Left colon (tissue), 2 donors: ENCODE measurements at regions not wholly inside any gene's neighbourhood (a gene's known extent, or its start where the extent isn't known, plus 50 kb on each side); places are given as distances from the start of the nearest gene placed in this dataset.

ENCODE experiments used
- ATAC-seq: fragments of 200-7000 bp; cut with Tn5 transposase; one replicate; pipeline ENCODE4 v1.9.1; 2020; ENCODE audit warnings: mild to moderate bottlenecking, moderate library complexity
- DNase-seq, 2 donors: peaks; one replicate each; pipeline ENCODE4 v3.0.0-alpha.2; 2020
- intact Hi-C, 2 donors: fragments of 100-400 bp; cut with DNase I in 1 of 2; cut with micrococcal nuclease in 1 of 2; formaldehyde crosslinking; loops; one replicate each; pipeline versions ENCODE4 v1.11.2 to v1.14.0; 2022; cut with DNase I, micrococcal nuclease
- donor health status: DM: no; HTN: no; CAD: no.
- donor health status: DM: yes; HTN: yes; CAD: no.

GRCh38 chr2:122132147-122132691 lies 376.8 kb downstream of the TSN start:
- intact Hi-C loops: no loop called here
- no peak for ATAC-seq
- DNase-seq: no peak

GRCh38 chr2:122135021-122135937 lies 379.8 kb downstream of the TSN start:
- DNase-seq (no peak), ATAC-seq (no peak)
- intact Hi-C loops: no loop called here

GRCh38 chr2:122136056-122136455 lies 380.6 kb downstream of the TSN start:
- peak in 1 of 2 donors; percentile 13 for DNase-seq
- ATAC-seq: peak; percentile 61
- intact Hi-C loops: no loop called here

GRCh38 chr2:122138561-122138960 lies 383.1 kb downstream of the TSN start:
- DNase-seq (no peak), ATAC-seq (no peak)
- intact Hi-C loops: no loop called here

- ATAC-seq: no peak
- intact Hi-C loops: no loop called here
- no peak for DNase-seq
Observed at GRCh38 chr2:122139739-122140420, 384.4 kb downstream of the TSN start.

- DNase-seq (no peak), ATAC-seq (no peak)
- intact Hi-C loops: no loop called here
Observed at GRCh38 chr2:122144884-122145283, 389.4 kb downstream of the TSN start.

- intact Hi-C loops: no loop called here
Observed at GRCh38 chr2:122145856-122146255, 390.4 kb downstream of the TSN start.

GRCh38 chr2:122148128-122148767 lies 392.8 kb downstream of the TSN start:
- DNase-seq: no peak
- intact Hi-C loops: no loop called here
- ATAC-seq: no peak

More at GRCh38 chr2:122145856-122146255, 390.4 kb downstream of the TSN start:
- ATAC-seq (peak; percentile 73), DNase-seq (peak in 1 of 2 donors; percentile 14)

GRCh38 chr2:122150524-122151280 lies 395.3 kb downstream of the TSN start:
- intact Hi-C loops: no loop called here
- no peak for ATAC-seq
- no peak for DNase-seq

- DNase-seq (no peak), ATAC-seq (no peak)
- intact Hi-C loops: no loop called here
Observed at GRCh38 chr2:122152571-122152970, 397.1 kb downstream of the TSN start.

GRCh38 chr2:122156176-122156890 lies 400.9 kb downstream of the TSN start:
- no peak for DNase-seq
- ATAC-seq: no peak
- intact Hi-C loops: no loop called here

GRCh38 chr2:122157158-122157557 lies 401.7 kb downstream of the TSN start:
- no peak for DNase-seq
- intact Hi-C loops: no loop called here
- ATAC-seq: no peak

GRCh38 chr2:122163617-122164016 lies 408.2 kb downstream of the TSN start:
- ATAC-seq: no peak
- DNase-seq: no peak
- intact Hi-C loops: no loop called here

GRCh38 chr2:122164964-122165363 lies 409.5 kb downstream of the TSN start:
- ATAC-seq: no peak
- intact Hi-C loops: no loop called here
- no peak for DNase-seq

- DNase-seq (no peak), ATAC-seq (no peak)
- intact Hi-C loops: no loop called here
Observed at GRCh38 chr2:122166820-122167219, 411.4 kb downstream of the TSN start.

- DNase-seq: no peak
- no peak for ATAC-seq
- intact Hi-C loops: no loop called here
Observed at GRCh38 chr2:122167515-122167914, 412.1 kb downstream of the TSN start.

GRCh38 chr2:122168799-122169198 lies 413.3 kb downstream of the TSN start:
- intact Hi-C loops: no loop called here
- ATAC-seq (no peak), DNase-seq (no peak)

- DNase-seq: no peak
- ATAC-seq: no peak
- intact Hi-C loops: no loop called here
Observed at GRCh38 chr2:122172812-122173211, 417.4 kb downstream of the TSN start.
